GM06990 (cell line): ENCODE measurements at regions not wholly inside any gene's neighbourhood (a gene's known extent, or its start where the extent isn't known, plus 50 kb on each side); places are given as distances from the start of the nearest gene placed in this dataset.

Experiments used
- DNase-seq: peaks from one replicate; pipeline ENCODE4 v3.0.0-alpha.2; 2011; ENCODE audit not compliant: insufficient read length; ENCODE audit errors: extremely low read depth
- H3K27me3 ChIP-seq: replicated peaks from 2 replicates; pipeline ENCODE4 v1.6.0; 2011; ENCODE audit warnings: low read length; ENCODE audit not compliant: control insufficient read depth, insufficient read depth
- H3K36me3 ChIP-seq: 2 replicates; pipeline ENCODE4 v1.5.1; 2011; ENCODE audit warnings: low read length; ENCODE audit not compliant: control insufficient read depth, insufficient read depth
- H3K4me3 ChIP-seq: replicated peaks from 2 replicates; pipeline ENCODE4 v1.5.1; 2011; ENCODE audit warnings: low read depth, mild to moderate bottlenecking, control low read depth, low read length
- CTCF ChIP-seq: IDR thresholded peaks from 2 replicates; pipeline ENCODE4 v1.5.1; 2011; ENCODE audit warnings: low read length, control low read depth, mild to moderate bottlenecking, inconsistent platforms; ENCODE audit not compliant: insufficient read depth, poor library complexity, severe bottlenecking

- Histone ChIP-seq H3K27me3 (no peaks in the 10 kb centered on the region), H3K36me3 (no peaks in the 10 kb centered on the region), H3K4me3 (no peak overlapping the region)
- DNase-seq = no peak
- TF ChIP-seq CTCF = no peak
Observed at GRCh38 chr14:34187519-34188044, 236.7 kb upstream of the EGLN3 start.

GRCh38 chr14:34187061-34187460, 236.2 kb upstream of the EGLN3 start:
- Histone ChIP-seq H3K4me3 (no peak overlapping the region), H3K27me3 (no peaks in the 10 kb centered on the region), H3K36me3 (no peaks in the 10 kb centered on the region)
- TF ChIP-seq CTCF = no peak
- no peak for DNase-seq

GRCh38 chr14:34184126-34184525, 233.3 kb upstream of the EGLN3 start:
- no peak for TF ChIP-seq CTCF
- DNase-seq = no peak
- Histone ChIP-seq H3K36me3 (no peaks in the 10 kb centered on the region), H3K27me3 (no peaks in the 10 kb centered on the region), H3K4me3 (no peak overlapping the region)

- no peaks in the 10 kb centered on the region for H3K27me3 ChIP-seq
- no peak for DNase-seq
- no peak overlapping the region for H3K4me3 ChIP-seq
- no peak for TF ChIP-seq CTCF
- no peaks in the 10 kb centered on the region for H3K36me3 ChIP-seq
Observed at GRCh38 chr14:34183478-34183877, 232.6 kb upstream of the EGLN3 start.

GRCh38 chr14:34181338-34181737, 230.5 kb upstream of the EGLN3 start:
- Histone ChIP-seq H3K36me3 (no peaks in the 10 kb centered on the region), H3K27me3 (no peaks in the 10 kb centered on the region), H3K4me3 (no peak overlapping the region)
- no peak for DNase-seq
- TF ChIP-seq CTCF = no peak

- DNase-seq = no peak
- H3K27me3 ChIP-seq = no peaks in the 10 kb centered on the region
Observed at GRCh38 chr14:34180869-34181268, 230.0 kb upstream of the EGLN3 start.

More at GRCh38 chr14:34180869-34181268, 230.0 kb upstream of the EGLN3 start:
- no peak overlapping the region for H3K4me3 ChIP-seq
- H3K36me3 ChIP-seq = no peaks in the 10 kb centered on the region
- TF ChIP-seq CTCF = no peak
